ENCODE measurements at regions not wholly inside any gene's neighbourhood (a gene's known extent, or its start where the extent isn't known, plus 50 kb on each side); places are given as distances from the start of the nearest gene placed in this dataset.

DNA sequence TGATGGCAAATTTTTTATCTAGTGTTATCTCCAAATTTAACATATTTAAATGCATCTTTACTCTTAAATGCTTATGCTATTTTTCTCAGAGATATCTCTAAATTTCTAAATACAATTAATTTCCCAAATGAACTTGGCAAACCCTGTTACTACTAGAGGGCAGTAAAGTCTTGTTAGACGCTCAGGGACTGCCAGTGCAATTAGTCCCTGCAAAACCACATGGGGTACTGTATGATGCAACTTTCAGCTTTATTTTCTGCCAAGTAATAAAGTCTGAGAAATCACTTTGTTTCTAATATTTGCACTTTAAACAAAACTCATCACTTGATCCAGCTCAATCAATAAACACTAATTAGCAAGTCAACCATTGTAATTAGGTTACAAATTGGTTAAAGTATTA, 76.0 kb upstream of the ADGRB3 start:
- TF ChIP-seq, protein P1, sequence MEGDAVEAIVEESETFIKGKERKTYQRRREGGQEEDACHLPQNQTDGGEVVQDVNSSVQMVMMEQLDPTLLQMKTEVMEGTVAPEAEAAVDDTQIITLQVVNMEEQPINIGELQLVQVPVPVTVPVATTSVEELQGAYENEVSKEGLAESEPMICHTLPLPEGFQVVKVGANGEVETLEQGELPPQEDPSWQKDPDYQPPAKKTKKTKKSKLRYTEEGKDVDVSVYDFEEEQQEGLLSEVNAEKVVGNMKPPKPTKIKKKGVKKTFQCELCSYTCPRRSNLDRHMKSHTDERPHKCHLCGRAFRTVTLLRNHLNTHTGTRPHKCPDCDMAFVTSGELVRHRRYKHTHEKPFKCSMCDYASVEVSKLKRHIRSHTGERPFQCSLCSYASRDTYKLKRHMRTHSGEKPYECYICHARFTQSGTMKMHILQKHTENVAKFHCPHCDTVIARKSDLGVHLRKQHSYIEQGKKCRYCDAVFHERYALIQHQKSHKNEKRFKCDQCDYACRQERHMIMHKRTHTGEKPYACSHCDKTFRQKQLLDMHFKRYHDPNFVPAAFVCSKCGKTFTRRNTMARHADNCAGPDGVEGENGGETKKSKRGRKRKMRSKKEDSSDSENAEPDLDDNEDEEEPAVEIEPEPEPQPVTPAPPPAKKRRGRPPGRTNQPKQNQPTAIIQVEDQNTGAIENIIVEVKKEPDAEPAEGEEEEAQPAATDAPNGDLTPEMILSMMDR (IDR thresholded peaks at IDR 0.05; ENCODE audit: poor library complexity): no peak
- TF ChIP-seq EZH2 (IDR thresholded peaks at IDR 0.05; ENCODE audit: borderline replicate concordance) (no peak), EZH2phosphoT487 (IDR thresholded peaks at IDR 0.05; ENCODE audit: low read depth, severe bottlenecking, unreplicated experiment) (no peak)

All from hepatocyte (in vitro differentiated cells).